ENCODE measurements at regions not wholly inside any gene's neighbourhood (a gene's known extent, or its start where the extent isn't known, plus 50 kb on each side); places are given as distances from the start of the nearest gene placed in this dataset.

DNA sequence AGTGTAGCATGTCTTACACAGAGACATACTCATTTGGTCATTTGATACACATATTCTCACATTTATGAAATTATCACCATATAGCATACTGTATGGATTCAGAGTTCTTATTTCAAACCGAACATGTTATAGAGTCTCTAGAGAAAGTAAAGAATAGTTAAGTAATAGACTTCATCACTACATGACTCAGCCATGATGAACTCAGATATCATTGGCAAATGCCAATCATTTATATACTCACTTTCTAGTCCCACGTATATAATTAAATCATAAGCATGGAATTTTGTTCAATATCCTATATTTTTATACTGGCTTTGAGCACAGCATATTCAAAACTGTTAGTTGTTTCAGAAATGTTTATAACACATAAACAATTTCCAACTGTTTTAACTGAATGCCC is 749.9 kb downstream of the HACE1 start:
- DNase-seq (ENCODE audit: low read depth in 1 of 2, low spot score in 1 of 2), result no peak

DNA sequence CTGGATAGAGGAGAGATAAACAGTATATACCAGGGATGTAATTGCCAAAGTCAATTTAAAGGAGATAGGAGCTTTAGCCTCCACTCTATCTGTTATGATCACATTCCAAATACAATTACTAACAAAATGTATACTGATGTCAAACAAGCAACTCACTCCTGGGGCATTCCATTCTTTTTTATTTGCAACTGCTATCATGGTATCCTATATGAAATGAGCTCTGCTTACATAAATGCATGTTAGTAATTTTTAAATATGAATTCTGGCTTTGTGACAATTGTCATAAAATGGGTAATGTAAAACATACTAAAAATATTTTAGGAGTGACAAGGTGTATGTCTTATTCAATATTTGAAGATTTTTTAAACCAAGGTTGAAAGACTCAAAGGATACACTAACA is 751.1 kb downstream of the HACE1 start:
- no peak for DNase-seq (ENCODE audit: low read depth in 1 of 2, low spot score in 1 of 2)

DNA sequence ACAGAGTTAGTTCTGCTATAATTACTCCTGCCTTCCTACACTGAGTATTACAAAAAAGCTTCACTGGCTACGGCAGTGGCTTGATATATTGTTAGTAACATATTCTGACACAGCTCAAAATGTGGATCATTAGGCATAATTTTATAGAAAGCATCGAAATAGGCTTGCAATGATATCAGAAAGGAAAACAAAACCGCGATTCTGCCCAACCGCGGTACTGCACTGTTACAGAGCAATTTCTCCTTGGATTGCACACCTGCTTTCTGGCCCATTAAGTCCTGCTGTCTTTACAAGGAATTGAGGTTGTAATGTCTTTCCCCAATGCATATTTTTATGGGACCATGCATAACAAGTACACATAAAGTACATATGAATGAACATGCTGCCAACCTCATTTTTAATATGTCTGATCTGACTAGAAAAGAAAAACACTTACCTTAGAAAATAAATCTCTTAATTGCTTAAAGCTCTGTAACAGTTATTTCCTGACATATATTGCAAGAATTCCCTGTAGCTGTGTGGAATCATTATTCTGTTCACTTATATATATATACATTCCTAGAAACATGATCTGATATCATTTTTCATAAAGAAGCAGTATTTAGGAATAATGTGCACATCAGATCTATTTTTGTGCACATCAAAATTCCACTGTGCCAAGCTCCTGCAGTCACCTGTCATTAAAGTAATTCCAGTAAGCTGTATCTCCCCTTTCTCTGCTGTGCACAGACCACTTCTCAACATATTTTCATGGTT is 763.9 kb downstream of the HACE1 start:
- no peak for DNase-seq (ENCODE audit: low read depth in 1 of 2, low spot score in 1 of 2)

DNA sequence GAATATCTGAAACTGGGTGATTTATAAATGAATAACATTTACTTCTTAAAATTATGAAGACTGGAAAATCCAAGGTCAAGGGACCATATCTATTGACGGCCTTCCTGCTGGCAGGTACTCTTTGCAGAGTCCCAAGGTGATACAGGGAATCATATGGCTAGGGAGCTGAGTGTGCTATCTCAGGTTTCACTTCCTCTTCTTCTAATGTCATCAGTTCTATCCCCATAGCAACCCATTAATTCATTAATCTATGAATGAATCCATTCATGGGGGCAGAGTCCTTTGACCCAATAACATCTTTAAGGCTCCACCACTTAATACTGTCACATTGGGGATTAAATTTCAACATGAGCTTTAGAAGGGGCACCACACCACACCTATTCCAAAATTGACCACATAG is 772.0 kb downstream of the HACE1 start:
- DNase-seq (ENCODE audit: low read depth in 1 of 2, low spot score in 1 of 2), result no peak

DNA sequence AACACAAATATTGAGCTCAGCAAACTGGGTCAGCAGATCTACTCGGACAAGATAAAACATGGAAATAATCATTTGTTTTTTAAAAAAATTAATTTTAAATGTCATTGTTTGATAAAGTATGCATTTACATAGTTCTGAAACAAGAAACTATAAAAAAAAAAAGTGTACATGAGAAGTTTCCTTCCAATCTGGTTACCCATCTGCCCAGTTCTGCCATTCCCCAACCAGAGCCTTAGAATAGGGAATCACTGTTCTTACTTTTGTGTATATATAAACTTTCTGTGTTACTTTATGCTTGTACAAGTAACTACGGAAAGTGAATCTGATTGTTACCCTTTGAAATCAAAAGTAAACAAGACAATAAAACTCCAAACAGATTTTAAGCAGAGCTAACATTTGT is 791.4 kb downstream of the HACE1 start:
- DNase-seq (ENCODE audit: low read depth in 1 of 2, low spot score in 1 of 2), result no peak

DNA sequence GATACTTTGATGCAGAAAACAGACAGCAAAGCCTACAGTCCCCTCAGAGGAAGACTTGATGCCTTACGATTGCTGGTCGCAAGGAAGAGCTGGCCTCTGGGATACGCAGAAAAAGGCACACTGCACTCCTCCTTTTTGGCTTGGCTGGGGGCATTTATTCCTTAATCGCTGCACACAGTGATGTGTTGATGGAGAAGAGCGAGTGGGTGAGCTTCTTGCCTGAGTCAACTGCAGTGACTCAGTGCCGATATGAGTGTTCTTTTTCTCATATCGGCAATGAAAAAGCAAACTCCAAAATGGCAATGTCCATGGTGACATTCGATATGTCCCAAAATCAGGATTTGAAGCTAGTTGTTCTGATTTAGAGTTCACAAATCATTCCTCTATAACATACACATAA is 794.8 kb downstream of the HACE1 start:
- no peak for DNase-seq (ENCODE audit: low read depth in 1 of 2, low spot score in 1 of 2)

DNA sequence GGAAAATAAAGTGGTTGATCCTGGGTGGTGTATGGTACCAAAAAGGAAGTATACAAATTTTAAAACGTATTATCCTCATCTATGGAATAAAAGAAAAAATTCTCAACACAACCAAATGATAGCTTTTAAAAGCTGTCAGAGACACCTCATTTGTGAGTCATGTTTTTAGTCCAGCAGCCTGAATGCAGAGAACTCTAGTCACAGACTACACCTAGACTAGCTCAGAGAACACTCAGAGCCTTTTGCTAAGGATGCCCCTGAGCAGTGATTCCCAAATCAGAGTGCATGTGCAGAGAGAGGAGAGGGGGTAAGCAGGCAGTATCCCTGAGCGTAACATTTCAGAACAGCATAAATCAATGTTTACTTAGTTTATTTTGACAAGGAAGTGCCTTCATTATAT is 809.3 kb downstream of the HACE1 start:
- no peak for DNase-seq (ENCODE audit: low read depth in 1 of 2, low spot score in 1 of 2)

DNA sequence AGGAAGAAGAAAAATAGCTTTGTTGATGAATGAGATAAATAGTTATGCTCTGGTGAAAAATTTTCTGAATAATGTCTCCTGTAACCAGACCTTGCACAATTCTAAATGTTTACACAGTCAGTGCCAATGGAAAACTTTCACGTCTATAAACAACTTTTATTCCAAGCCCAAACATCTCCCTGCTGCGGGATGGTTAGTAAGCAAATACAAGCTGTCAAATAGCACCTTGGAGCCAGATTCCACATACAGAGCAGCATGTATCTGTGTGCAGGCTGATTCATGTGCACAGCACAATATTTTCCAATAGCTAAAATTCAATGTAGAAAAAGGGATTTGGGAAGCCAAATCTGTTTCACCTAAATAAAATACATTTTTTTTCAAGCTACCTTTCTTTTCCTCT is 813.3 kb downstream of the HACE1 start:
- no peak for DNase-seq (ENCODE audit: low read depth in 1 of 2, low spot score in 1 of 2)

DNA sequence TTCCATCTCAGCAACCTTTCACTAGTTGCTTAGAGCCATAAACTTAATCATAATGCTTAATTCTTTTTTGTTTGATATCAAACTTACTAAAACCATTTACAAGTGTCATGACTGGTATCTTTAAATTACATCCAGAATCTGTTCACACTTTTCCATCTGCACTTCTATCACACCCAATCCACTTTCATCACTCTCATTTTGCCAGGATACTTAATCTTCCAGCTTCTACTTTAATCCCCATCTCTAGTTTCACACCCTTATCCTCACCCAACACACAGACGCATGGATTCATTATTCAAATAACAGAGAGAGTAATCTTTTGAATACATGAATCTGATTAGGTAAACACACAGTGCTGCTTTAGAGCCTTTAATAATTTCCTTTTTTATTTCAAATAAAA is 828.4 kb downstream of the HACE1 start:
- DNase-seq (ENCODE audit: low read depth in 1 of 2, low spot score in 1 of 2), result no peak

DNA sequence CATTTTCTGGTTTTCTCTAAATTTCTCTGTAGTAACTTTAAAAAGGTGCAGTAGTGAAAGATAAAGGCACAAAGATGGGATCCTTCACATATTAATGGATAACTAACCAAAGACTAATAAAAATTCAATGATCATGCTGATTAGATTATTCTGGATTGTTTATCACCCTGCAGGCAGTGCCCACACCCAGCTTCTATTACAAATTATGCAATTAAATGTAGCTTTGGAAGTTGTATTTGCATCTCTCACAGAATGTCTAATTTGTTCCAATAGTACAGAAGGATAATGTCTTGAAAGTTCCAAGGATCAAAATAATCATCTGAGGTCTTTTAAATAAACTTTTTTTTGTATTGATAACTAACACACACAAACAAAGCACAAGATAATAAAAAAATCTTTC is 837.6 kb downstream of the HACE1 start:
- DNase-seq (ENCODE audit: low read depth in 1 of 2, low spot score in 1 of 2), result no peak

DNA sequence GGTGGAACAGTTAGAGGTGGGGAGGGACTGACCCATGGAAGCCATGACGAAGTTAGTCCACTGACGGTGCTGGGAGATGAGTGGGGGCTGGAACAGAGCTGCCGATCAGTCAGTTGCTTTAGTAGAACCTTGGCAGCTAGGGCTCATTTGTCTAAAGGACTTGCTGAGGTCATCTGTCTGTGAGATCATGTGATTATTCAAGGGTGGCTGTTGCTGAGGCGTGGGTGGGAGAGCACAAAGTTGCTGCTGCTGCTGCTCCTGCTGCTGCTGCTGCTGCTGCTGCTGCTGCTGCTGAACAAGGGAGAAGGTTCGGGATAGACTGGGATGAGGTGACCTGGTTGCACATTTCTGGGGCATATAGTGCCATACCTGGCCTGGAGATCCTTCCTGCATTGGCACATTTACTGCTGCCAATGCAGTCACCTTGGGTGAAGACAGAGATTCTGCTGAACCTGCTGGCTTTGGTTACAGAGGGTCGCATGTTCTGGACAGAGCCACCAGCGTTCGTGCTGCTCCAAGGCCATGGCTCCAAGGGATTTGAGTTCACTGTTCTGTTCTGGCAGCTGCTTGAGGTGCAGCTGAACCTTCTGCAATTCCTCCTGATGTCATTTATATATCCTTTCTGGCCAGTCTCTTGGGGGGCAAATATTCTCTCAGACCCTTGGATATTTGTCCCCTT is 840.5 kb downstream of the HACE1 start:
- DNase-seq (ENCODE audit: low read depth in 1 of 2, low spot score in 1 of 2), result no peak

DNA sequence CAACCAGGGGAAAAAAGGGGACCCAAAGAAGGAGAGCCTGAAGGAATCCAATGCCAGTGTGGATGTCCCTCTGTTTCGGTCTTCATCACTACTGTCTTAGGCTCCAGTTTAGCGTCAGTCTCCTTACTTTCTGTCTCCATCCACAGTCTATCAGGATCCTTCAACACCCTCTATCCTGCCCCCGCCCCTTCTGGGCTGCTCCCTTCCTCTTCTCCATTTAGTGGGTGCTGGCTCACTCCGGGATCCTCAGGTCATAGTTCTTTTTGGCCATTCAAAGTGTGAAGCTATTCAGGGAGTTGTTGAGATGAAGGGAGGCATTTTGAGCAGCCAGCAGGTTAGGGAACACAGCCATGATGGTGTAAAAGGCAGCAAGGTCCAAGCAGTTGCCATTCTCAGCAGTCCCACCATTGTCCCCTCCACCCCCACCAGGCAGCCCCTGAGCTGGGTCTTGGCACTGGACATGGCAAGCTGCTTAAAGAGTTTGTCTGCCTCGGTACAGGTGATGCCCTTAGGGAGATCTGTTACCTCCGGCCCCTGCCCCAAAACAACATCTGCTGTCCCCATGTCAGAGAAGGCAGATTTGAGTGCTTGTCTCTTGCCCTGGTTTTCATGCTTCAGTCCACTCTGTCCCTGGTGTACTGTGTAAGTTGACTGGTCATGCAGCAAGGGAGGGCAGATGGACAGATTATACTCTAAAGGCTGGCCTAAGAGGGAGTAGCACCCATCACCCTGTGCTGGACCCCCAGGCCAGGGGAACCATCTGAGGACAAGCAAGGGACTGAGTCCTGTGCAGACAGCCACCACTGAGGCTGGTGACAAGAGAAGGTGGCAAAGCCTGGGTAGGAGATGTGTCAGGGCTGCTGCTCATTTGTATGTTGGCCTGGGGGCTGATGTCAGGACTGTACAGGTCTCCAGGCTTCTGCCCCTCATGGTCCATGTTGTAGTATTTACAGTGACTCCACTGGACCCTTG is 842.0 kb downstream of the HACE1 start:
- DNase-seq (ENCODE audit: low read depth in 1 of 2, low spot score in 1 of 2), result no peak

DNA sequence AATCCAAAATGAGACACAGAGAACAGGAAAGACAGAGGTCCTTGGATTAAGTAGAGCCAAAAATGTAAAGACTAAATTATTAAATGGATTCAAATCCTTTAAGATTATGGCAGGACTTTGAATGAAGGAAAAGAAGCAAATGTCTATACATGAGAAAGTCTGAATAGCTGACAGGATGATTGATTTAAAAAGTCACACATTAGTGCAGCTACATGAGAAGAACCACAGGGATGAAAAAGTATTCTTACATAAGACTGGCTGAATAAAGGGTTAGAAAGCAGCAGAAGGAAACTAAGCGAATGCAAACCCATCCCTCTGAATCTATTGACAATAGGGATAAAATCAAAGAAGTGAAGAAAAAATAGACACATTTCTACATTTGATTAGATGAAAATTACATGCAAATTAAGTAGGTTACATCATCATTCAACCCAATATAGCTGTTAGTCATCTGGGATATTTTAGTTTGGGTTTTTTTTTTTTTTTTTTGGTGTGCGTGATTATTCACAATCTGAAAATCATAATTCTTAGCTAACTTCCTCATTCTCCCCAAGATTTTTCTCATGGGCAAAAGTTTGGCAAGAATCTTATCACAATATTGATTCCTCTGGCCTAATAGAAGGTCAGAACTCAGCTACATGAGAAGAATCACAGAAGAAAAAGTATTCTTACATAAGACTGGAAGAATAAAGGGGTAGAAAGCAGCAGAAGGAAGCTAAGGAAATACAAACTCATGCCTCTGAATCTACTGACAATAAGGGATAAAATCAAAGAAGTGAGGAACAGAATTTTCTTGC is 845.4 kb downstream of the HACE1 start:
- DNase-seq (ENCODE audit: low read depth in 1 of 2, low spot score in 1 of 2), result no peak

DNA sequence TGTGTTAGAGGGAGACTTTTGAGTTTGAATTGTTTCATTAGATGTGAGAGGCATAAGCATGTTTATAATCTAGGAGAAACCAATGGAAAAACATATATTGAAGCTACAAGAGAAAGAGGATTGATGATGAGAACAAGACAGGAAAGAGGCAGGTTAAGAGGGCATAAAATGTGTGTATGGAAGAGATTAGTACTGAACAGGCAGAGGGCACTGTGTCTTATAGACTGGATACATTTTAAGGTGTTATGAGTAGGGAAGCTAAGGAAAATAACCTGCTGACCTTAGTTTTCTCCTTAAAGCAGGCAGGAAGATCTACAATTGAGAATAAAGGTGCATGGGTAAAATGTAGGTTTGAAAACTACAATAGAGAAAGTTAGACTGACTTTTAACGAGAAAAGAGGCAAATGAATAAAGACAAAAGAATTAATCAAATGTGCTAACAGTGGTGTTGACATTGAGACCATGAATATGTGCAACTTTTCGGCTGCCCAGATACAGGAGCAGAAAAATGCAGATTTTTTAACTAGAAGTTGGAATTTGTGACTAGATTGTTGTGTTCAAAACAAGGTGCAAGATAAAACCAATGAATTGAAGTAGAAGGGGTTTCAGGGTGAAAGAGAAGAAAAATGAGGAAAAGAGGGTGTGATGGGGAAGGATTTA is 846.3 kb downstream of the HACE1 start:
- no peak for DNase-seq (ENCODE audit: low read depth in 1 of 2, low spot score in 1 of 2)

DNA sequence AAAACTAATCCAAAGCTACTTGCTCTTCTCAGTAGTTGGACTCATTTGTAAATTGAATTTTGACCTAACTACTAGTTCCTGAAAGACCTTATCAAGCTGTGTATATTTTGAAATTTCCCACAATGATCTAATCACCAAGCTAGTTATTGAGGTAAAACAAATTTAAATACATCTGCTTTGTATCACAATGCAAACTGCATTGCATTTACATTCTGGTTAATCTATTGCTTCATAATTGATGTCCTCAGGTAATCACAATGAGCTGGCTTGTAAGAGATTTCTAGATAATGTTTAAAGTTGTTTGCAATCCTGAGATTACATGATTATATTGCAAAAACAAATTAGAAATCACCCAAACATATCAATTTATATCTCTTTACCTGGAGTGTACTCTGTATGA is 848.8 kb downstream of the HACE1 start:
- no peak for DNase-seq (ENCODE audit: low read depth in 1 of 2, low spot score in 1 of 2)

DNA sequence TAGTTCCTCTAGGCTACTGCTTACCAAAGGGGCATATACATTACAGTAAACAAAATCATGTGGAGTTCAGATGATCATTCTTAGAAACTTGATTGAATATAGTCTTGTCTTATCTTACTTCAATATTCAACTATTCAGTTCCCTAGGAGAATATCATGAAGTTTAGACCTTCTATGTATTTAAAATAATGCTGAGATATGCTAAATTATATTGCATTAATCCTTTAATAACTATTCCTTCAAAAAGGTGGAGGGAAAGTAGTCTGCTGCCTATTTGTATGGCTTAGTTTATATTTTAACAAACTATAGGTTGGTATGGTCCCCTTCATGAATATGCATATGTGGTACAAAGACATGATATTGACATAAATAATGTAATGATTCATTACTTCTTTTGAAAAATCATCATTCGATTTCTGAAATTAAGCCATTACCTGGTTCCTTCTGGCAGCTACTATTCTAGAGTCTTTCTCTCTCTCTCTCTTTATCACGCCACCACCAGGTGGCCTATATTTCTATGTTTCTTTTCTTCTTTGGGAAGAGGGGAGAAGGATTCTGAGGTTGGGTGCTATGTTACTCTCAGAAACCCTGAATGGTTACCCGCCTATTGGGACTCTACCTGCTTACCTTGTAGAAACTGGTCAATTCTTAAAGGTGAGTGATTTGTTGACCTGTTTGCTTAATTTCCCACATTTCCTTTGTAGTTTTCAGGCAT is 855.8 kb downstream of the HACE1 start:
- DNase-seq (ENCODE audit: low read depth in 1 of 2, low spot score in 1 of 2), result no peak

DNA sequence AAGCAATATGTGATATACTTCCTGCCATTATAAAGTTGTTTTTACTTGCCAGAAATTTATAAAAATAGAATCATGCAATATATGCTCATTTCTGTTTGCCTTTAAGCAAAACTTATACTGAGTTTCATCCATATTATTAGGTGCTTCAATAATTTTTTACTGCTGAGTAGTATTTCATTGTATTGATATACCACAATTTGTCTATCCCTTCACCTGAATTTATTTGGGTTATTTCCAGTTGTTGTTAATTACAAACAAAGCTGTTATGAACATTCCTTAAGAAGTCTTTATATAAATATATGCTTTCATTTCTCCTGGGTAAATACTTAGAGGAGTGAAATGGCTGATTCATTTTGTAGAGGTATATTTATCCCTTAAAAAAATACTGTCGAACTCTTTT is 864.1 kb downstream of the HACE1 start:
- no peak for DNase-seq (ENCODE audit: low read depth in 1 of 2, low spot score in 1 of 2)

DNA sequence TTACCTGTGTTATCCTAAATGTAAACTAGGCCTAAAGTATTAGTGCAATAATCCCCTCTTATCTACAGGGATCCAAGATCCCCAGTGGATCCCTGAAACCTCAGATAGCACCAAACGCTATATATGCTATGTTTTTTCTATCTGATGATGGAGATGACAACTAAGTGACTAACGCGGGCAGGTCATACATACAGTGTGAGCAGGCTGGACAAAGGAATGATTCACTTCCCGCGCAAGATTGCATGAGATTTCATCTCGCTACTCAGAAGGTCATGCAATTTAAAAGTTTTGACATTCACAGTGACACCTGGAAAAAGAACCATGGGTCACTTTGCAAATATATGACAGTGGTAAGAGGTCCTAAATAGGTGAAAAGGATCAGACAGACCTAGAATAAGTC is 875.9 kb downstream of the HACE1 start:
- DNase-seq (ENCODE audit: low read depth in 1 of 2, low spot score in 1 of 2), result no peak

DNA sequence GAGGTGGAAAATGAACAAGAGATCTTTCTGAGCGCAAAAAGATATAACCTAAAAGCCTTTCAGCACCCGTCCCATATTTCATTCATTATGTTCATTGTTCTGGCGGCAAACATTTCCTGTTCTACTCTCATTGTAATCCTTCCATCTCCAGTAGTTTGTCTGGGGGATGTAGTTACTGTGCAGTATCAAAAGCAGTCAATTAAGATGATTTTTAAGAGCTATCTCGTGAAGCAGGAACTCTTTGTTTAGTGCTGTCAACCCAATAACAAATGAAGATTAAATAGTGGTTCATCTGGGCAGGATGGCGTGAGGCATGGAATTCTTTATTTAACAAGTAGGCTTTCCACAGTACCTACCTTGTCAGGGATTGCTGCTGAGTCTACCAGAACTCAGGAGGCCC is 876.7 kb downstream of the HACE1 start:
- no peak for DNase-seq (ENCODE audit: low read depth in 1 of 2, low spot score in 1 of 2)

DNA sequence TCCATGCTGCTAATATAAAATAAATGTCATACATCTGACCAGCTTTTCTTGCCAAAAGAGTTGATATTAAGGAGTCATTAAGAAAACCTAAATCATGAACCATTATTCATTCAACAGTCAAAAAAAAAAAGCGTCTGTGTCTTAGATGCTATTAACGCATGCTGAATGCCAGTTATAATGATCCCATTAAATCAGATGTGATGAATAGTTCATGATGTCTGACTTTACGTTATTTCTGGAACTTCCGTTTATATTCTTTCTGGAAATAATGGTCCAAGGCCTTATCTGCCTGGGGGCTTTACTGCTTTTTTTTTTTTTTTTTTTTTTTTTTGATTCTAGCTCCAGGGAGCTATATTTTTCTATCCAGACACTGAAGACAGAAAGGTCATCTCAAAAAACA is 877.1 kb downstream of the HACE1 start:
- DNase-seq (ENCODE audit: low read depth in 1 of 2, low spot score in 1 of 2), result no peak
